Endothelial cell of umbilical vein (primary cell): ENCODE measurements at regions not wholly inside any gene's neighbourhood (a gene's known extent, or its start where the extent isn't known, plus 50 kb on each side); places are given as distances from the start of the nearest gene placed in this dataset.

Experiments used
- BruUV-seq: library from RNA; stranded (reverse); fragments of 400-500 nt; replicated peaks from 2 replicates; lab custom pipeline; 2021; lab: Mats Ljungman, UMichigan
- CTCF ChIA-PET: fragments of 300-600, 350-600 bp; sonication (Branson Sonifier 250); formaldehyde crosslinking; loops from one replicate; lab custom pipeline; 2021; ENCODE audit warnings: antibody characterized with exemption, inconsistent platforms; lab: Charles Lee
- POLR2A ChIA-PET: fragments of 300-600, 350-600 bp; sonication (Branson Sonifier 250); formaldehyde crosslinking; loops from one replicate; lab custom pipeline; 2021; ENCODE audit warnings: antibody characterized with exemption, inconsistent platforms; lab: Charles Lee
- DNase-seq: peaks from one replicate; pipeline ENCODE4 v3.0.0-alpha.2; 2011; ENCODE audit warnings: low read depth, low spot score
- FAIRE-seq: peaks from 2 replicates; lab custom pipeline; 2011; peaks lifted over from hg19 to GRCh38; lab: Jason Lieb, UNC
- H2AFZ ChIP-seq: 2 replicates; pipeline ENCODE4 v1.6.0; 2012; ENCODE audit warnings: low read depth, low read length, control low read depth, inconsistent platforms
- H3K27ac ChIP-seq: 2 replicates; pipeline ENCODE4 v1.5.1; 2011; ENCODE audit warnings: low read depth, mild to moderate bottlenecking, control low read depth, low read length, moderate library complexity; ENCODE audit not compliant: insufficient read depth
- H3K27me3 ChIP-seq, 2 experiments: 2 replicates each; pipeline versions ENCODE4 v1.6.0 to v1.6.1; 2011; ENCODE audit warnings: low read length in 2 of 2, mixed read lengths in 1 of 2; ENCODE audit not compliant: control insufficient read depth in 2 of 2, insufficient read depth in 2 of 2
- H3K36me3 ChIP-seq, 2 experiments: 2 replicates in 1 of 2; 3 replicates in 1 of 2; pipeline ENCODE4 v1.5.1; 2011; ENCODE audit warnings: low read length in 2 of 2, mild to moderate bottlenecking in 1 of 2, moderate library complexity in 1 of 2; ENCODE audit not compliant: control insufficient read depth in 2 of 2, insufficient read depth in 2 of 2; ENCODE audit errors: extremely low read depth in 1 of 2
- H3K4me1 ChIP-seq: 3 replicates; pipeline ENCODE4 v1.5.1; 2011; ENCODE audit warnings: mild to moderate bottlenecking, low read length; ENCODE audit not compliant: control insufficient read depth, insufficient read depth; ENCODE audit errors: extremely low read depth
- H3K4me2 ChIP-seq: 2 replicates; pipeline ENCODE4 v1.6.1; 2011; ENCODE audit warnings: low read length, control low read depth, mixed read lengths; ENCODE audit not compliant: insufficient read depth
- H3K4me3 ChIP-seq, 3 experiments: fragments of 200-600 bp in 1 of 3; sonication (generic), shearing (Covaris generic) in 1 of 3; replicated peaks in 1 of 3; 2 replicates each; pipeline ENCODE4 v1.5.1; 2011 to 2016; ENCODE audit warnings: control low read depth in 3 of 3, low read length in 3 of 3, mild to moderate bottlenecking in 2 of 3, inconsistent platforms in 1 of 3, low read depth in 1 of 3, moderate library complexity in 1 of 3; ENCODE audit not compliant: insufficient read depth in 1 of 3
- H3K79me2 ChIP-seq: 2 replicates; pipeline ENCODE4 v1.6.0; 2012; ENCODE audit warnings: low read length, inconsistent platforms; ENCODE audit not compliant: control insufficient read depth, insufficient read depth
- H3K9ac ChIP-seq: replicated peaks from 2 replicates; pipeline ENCODE3; 2011; ENCODE audit warnings: low read length, control low read depth; ENCODE audit not compliant: insufficient read depth; ENCODE audit errors: extremely low read depth
- H3K9me1 ChIP-seq: replicated peaks from 3 replicates; pipeline ENCODE4 v1.6.0; 2011; ENCODE audit warnings: mild to moderate bottlenecking, low read length; ENCODE audit not compliant: control insufficient read depth, insufficient read depth; ENCODE audit errors: extremely low read depth
- H3K9me3 ChIP-seq: replicated peaks from 2 replicates; pipeline ENCODE4 v1.5.1; 2012; ENCODE audit warnings: low read length, inconsistent platforms; ENCODE audit not compliant: control insufficient read depth, insufficient read depth
- H4K20me1 ChIP-seq: replicated peaks from 2 replicates; pipeline ENCODE3; 2011; ENCODE audit warnings: mild to moderate bottlenecking, low read length; ENCODE audit not compliant: control insufficient read depth, insufficient read depth; ENCODE audit errors: extremely low read depth
- EZH2 ChIP-seq: IDR thresholded peaks from 2 replicates; pipeline ENCODE4 v1.6.1; 2012; ENCODE audit warnings: borderline replicate concordance, low read depth, mild to moderate bottlenecking, moderate library complexity, low read length, inconsistent platforms; ENCODE audit not compliant: severe bottlenecking
- FOS ChIP-seq: IDR thresholded peaks from 2 replicates; pipeline ENCODE4 v1.6.1; 2011; ENCODE audit warnings: mild to moderate bottlenecking, low read length, moderate library complexity, borderline replicate concordance; ENCODE audit not compliant: insufficient read depth
- GATA2 ChIP-seq: IDR thresholded peaks from 2 replicates; pipeline ENCODE4 v1.7.0; 2011; ENCODE audit warnings: low read depth, mild to moderate bottlenecking, moderate library complexity, mixed read lengths, low read length; ENCODE audit not compliant: insufficient read length, insufficient read depth
- JUN ChIP-seq: IDR thresholded peaks from 2 replicates; pipeline ENCODE4 v1.6.1; 2011; ENCODE audit warnings: borderline replicate concordance, low read depth; ENCODE audit not compliant: insufficient read length, insufficient read depth
- MYC ChIP-seq: IDR thresholded peaks from one replicate; pipeline ENCODE4 v1.6.1; 2011; ENCODE audit warnings: mild to moderate bottlenecking, low read depth, low read length
- POLR2A ChIP-seq: IDR thresholded peaks from 2 replicates; pipeline ENCODE4 v1.6.1; 2012; ENCODE audit warnings: low read depth, mild to moderate bottlenecking, control low read depth, low read length
- POLR2AphosphoS5 ChIP-seq: IDR thresholded peaks from 2 replicates; pipeline ENCODE4 v1.6.1; 2012; ENCODE audit warnings: low read depth, mild to moderate bottlenecking, control low read depth, low read length, moderate library complexity; ENCODE audit not compliant: insufficient read depth
- dilution Hi-C: fragments of 300-500 bp; cut with MboI; formaldehyde crosslinking; loops from one replicate; pipeline ENCODE4 v1.15.0; 2019; ENCODE audit warnings: low sequenced_read_pairs; ENCODE audit not compliant: extremely low pct_ligation_motif_present
- intact Hi-C: fragments of 100-400 bp; cut with micrococcal nuclease; formaldehyde crosslinking; loops from one replicate; pipeline ENCODE4 v1.10.0; 2022
- TF ChIP-seq, protein P1 (sequence below), 2 donors: IDR thresholded peaks; 1 replicate in 1 of 2; 2 replicates in 1 of 2; pipeline ENCODE4 v1.5.1; 2011; ENCODE audit warnings: low read length in 2 of 2, mild to moderate bottlenecking in 2 of 2, moderate library complexity in 2 of 2, control low read depth in 1 of 2, inconsistent platforms in 1 of 2, low read depth in 1 of 2; ENCODE audit not compliant: insufficient read depth in 1 of 2; ENCODE audit errors: extremely low read depth in 1 of 2
- TF ChIP-seq, protein P2 (sequence below): IDR thresholded peaks from 2 replicates; pipeline ENCODE4 v1.6.1; 2011; ENCODE audit not compliant: insufficient read depth, insufficient read length

DNA sequence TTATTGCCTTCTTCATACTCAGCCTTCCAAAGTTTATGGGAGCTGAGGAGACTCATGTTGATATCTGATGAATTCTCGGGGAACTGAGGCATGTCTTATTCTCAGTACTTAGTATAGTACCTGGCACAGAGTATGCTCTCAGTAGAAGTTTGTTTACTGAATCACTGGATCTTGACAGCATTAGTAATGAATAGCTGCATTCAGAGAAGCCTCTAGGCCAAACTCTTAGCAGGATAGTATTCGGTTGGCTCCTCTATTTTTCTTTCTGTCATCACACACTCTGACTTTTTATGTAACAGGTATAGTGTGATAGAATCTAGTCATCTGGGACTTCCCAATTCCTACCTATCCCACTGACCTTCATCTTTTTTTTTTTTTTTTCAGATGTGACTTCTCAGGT, 566.4 kb upstream of the MAN1A1 start:
- FAIRE-seq (no peak), DNase-seq (no peak)
- H4K20me1 ChIP-seq: no peaks in the 10 kb centered on the region
- dilution Hi-C loops: no loop called here
- no peaks in the 10 kb centered on the region for H3K9me3 ChIP-seq
- no peaks in the 10 kb centered on the region for H3K9me1 ChIP-seq
- no peak overlapping the region for H3K4me2 ChIP-seq
- no peaks in the 10 kb centered on the region for H3K27me3 ChIP-seq
- H3K9ac ChIP-seq: no peak overlapping the region
- BruUV-seq: no TSS peak
- TF ChIP-seq FOS: no peak
- no peak for TF ChIP-seq JUN
- TF ChIP-seq, protein P1, sequence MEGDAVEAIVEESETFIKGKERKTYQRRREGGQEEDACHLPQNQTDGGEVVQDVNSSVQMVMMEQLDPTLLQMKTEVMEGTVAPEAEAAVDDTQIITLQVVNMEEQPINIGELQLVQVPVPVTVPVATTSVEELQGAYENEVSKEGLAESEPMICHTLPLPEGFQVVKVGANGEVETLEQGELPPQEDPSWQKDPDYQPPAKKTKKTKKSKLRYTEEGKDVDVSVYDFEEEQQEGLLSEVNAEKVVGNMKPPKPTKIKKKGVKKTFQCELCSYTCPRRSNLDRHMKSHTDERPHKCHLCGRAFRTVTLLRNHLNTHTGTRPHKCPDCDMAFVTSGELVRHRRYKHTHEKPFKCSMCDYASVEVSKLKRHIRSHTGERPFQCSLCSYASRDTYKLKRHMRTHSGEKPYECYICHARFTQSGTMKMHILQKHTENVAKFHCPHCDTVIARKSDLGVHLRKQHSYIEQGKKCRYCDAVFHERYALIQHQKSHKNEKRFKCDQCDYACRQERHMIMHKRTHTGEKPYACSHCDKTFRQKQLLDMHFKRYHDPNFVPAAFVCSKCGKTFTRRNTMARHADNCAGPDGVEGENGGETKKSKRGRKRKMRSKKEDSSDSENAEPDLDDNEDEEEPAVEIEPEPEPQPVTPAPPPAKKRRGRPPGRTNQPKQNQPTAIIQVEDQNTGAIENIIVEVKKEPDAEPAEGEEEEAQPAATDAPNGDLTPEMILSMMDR (IDR thresholded peaks at IDR 0.05; ENCODE audit: extremely low read depth in 1 of 2, insufficient read depth in 1 of 2, low read depth in 1 of 2, low read length in 2 of 2): no peak
- TF ChIP-seq MYC: no peak
- TF ChIP-seq GATA2: no peak
- TF ChIP-seq, protein P2, sequence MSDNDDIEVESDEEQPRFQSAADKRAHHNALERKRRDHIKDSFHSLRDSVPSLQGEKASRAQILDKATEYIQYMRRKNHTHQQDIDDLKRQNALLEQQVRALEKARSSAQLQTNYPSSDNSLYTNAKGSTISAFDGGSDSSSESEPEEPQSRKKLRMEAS: no peak
- no peak for TF ChIP-seq EZH2
- TF ChIP-seq POLR2AphosphoS5: no peak
- TF ChIP-seq POLR2A: no peak
- no peaks in the 10 kb centered on the region for H3K36me3 ChIP-seq
- no peaks in the 10 kb centered on the region for H3K4me1 ChIP-seq
- intact Hi-C loops: no loop called here
- ChIA-PET POLR2A (no interaction called here), CTCF (no interaction called here)
- H3K27ac ChIP-seq: no peak overlapping the region
- no peak overlapping the region for H3K4me3 ChIP-seq
- no peaks in the 10 kb centered on the region for H3K79me2 ChIP-seq
- no peak overlapping the region for H2AFZ ChIP-seq
